ENCODE measurements at regions not wholly inside any gene's neighbourhood (a gene's known extent, or its start where the extent isn't known, plus 50 kb on each side); places are given as distances from the start of the nearest gene placed in this dataset.

DNA sequence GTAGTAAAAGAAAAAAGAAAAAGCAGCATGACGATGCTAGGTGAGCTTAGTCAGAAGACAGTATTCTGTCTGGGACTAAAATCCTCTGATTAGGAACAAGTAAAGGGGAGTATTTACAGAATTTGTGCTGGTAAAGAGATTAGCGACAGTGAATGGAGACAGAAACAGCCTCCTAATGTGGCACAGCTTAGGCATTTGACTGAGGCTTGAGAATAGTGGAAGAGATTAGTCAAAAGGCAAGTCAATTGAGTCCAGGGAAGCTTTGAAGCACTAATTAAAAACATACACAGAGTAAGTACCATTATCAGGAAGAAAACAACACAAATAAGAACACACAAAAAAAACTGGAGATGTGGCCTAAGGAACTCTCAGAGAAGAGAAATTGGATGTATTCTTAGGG is 131.9 kb upstream of the CLEC14A start:
- H3K4me3 ChIP-seq (replicated peaks; ENCODE audit: low read depth, low read length): no peak overlapping the region
- H3K27me3 ChIP-seq (replicated peaks; ENCODE audit: control insufficient read depth, insufficient read depth, low read length): no peaks in the 10 kb centered on the region
- TF ChIP-seq, protein P1, sequence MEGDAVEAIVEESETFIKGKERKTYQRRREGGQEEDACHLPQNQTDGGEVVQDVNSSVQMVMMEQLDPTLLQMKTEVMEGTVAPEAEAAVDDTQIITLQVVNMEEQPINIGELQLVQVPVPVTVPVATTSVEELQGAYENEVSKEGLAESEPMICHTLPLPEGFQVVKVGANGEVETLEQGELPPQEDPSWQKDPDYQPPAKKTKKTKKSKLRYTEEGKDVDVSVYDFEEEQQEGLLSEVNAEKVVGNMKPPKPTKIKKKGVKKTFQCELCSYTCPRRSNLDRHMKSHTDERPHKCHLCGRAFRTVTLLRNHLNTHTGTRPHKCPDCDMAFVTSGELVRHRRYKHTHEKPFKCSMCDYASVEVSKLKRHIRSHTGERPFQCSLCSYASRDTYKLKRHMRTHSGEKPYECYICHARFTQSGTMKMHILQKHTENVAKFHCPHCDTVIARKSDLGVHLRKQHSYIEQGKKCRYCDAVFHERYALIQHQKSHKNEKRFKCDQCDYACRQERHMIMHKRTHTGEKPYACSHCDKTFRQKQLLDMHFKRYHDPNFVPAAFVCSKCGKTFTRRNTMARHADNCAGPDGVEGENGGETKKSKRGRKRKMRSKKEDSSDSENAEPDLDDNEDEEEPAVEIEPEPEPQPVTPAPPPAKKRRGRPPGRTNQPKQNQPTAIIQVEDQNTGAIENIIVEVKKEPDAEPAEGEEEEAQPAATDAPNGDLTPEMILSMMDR (IDR thresholded peaks at IDR 0.05; ENCODE audit: insufficient read depth, low read length, poor library complexity, severe bottlenecking): no peak
- no peaks in the 10 kb centered on the region for H3K36me3 ChIP-seq (ENCODE audit: control insufficient read depth, insufficient read depth, low read length)
- DNase-seq (ENCODE audit: extremely low read depth, insufficient read length): no peak

DNA sequence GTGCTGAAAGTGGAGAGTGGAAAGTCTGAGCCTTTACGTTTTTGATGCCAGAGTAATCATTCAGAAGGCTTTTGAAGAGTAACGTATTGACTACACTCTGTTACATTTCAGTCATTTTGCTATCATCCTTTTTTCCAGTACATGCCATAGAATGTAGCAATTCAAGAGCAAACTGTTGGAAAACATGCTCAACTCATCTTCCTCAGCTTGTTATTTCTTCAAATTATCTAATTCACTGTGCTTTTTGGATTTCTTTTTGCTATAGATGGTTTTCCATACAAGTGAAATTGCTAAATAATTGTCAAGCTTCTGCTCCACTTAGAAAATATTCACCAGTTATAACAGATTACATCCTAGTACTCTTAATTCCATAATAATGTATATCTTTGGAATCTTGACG is 129.9 kb upstream of the CLEC14A start:
- no peaks in the 10 kb centered on the region for H3K27me3 ChIP-seq (replicated peaks; ENCODE audit: control insufficient read depth, insufficient read depth, low read length)
- no peak for DNase-seq (ENCODE audit: extremely low read depth, insufficient read length)
- TF ChIP-seq, protein P1 (IDR thresholded peaks at IDR 0.05; ENCODE audit: insufficient read depth, low read length, poor library complexity, severe bottlenecking): no peak
- no peak overlapping the region for H3K4me3 ChIP-seq (replicated peaks; ENCODE audit: low read depth, low read length)
- no peaks in the 10 kb centered on the region for H3K36me3 ChIP-seq (ENCODE audit: control insufficient read depth, insufficient read depth, low read length)

DNA sequence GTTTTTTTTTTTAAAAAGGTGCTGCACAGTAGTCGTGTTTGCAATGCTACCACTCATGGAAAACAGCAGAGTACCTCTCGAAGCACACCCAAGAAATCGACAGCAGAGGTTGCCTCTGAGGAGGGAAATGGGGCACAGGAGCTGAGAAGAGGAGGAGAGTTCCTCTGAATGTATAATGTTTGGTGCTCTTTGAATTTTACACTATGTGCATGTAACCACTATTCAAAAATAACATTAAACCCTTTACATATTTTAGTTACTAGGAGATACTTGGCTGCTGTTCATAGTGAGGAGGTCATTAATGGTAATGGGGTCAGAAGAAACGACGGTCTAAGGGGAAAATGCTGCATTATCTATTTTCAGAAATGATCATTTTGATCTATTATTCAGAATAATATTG is 129.4 kb upstream of the CLEC14A start:
- H3K4me3 ChIP-seq (replicated peaks; ENCODE audit: low read depth, low read length): no peak overlapping the region
- no peaks in the 10 kb centered on the region for H3K36me3 ChIP-seq (ENCODE audit: control insufficient read depth, insufficient read depth, low read length)
- no peak for DNase-seq (ENCODE audit: extremely low read depth, insufficient read length)
- no peaks in the 10 kb centered on the region for H3K27me3 ChIP-seq (replicated peaks; ENCODE audit: control insufficient read depth, insufficient read depth, low read length)
- TF ChIP-seq, protein P1 (IDR thresholded peaks at IDR 0.05; ENCODE audit: insufficient read depth, low read length, poor library complexity, severe bottlenecking): no peak

DNA sequence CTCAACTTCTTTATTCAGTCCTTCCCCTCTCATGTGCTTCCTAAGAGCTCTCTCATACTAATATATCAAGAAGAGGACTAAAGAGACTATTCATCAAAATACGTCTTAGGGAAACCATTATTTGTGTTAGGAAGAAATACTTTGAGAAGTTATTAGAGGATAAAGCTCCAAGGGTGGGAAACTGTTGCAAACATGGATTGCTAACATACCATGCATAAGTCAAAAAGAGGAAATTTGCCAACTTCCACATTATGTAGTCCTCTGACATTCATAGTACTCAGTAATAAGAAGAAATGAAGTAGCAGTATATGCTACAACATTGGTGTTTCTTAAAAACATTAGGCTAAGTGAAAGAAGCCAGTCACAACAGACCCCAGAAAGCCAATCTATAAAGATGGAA is 128.8 kb upstream of the CLEC14A start:
- no peak overlapping the region for H3K4me3 ChIP-seq (replicated peaks; ENCODE audit: low read depth, low read length)
- no peaks in the 10 kb centered on the region for H3K36me3 ChIP-seq (ENCODE audit: control insufficient read depth, insufficient read depth, low read length)
- TF ChIP-seq, protein P1 (IDR thresholded peaks at IDR 0.05; ENCODE audit: insufficient read depth, low read length, poor library complexity, severe bottlenecking): no peak
- no peak for DNase-seq (ENCODE audit: extremely low read depth, insufficient read length)
- H3K27me3 ChIP-seq (replicated peaks; ENCODE audit: control insufficient read depth, insufficient read depth, low read length): no peaks in the 10 kb centered on the region

DNA sequence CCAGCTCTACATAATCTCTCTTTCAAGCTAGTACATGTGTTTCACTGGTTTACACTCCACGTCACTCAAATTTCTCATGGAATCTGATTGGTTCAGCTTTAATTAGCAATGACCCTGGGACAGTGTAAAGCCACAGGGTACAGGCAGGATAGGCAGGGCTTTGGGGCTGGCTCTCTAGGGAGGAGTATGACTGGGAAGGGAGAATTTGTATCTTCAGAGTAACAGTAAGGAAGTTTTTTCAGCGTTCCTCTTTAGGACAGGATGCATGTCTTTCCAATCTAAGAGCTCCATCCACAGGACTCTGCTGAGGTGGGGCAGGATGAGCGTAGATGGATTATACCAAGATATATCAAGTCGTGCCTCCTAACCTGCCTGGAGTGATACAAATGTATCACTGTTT is 112.0 kb upstream of the CLEC14A start:
- H3K36me3 ChIP-seq (ENCODE audit: control insufficient read depth, insufficient read depth, low read length): no peaks in the 10 kb centered on the region
- DNase-seq (ENCODE audit: extremely low read depth, insufficient read length): no peak
- H3K4me3 ChIP-seq (replicated peaks; ENCODE audit: low read depth, low read length): no peak overlapping the region
- TF ChIP-seq, protein P1 (IDR thresholded peaks at IDR 0.05; ENCODE audit: insufficient read depth, low read length, poor library complexity, severe bottlenecking): no peak
- no peaks in the 10 kb centered on the region for H3K27me3 ChIP-seq (replicated peaks; ENCODE audit: control insufficient read depth, insufficient read depth, low read length)

DNA sequence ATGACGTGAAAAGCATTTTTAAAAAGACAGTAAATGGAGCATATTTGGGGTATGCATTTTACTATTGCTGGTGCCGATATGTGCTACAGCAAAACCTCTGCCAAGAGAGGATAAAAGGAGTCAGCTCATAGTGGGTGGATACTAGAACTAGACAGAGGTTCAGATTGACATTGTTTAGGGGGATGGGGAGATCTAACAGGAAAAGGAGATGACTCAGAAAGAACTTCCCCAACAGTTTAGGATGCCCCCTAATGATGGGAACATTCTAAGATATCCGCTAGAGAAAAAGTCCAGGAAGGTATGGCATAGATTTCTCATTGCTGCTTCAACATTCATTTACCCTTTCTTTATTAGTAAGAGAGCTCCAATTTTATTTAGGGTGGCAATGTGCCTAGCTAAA is 110.5 kb upstream of the CLEC14A start:
- TF ChIP-seq, protein P1 (IDR thresholded peaks at IDR 0.05; ENCODE audit: insufficient read depth, low read length, poor library complexity, severe bottlenecking): no peak
- DNase-seq (ENCODE audit: extremely low read depth, insufficient read length): no peak
- Histone ChIP-seq H3K36me3 (ENCODE audit: control insufficient read depth, insufficient read depth, low read length) (no peaks in the 10 kb centered on the region), H3K4me3 (replicated peaks; ENCODE audit: low read depth, low read length) (no peak overlapping the region), H3K27me3 (replicated peaks; ENCODE audit: control insufficient read depth, insufficient read depth, low read length) (no peaks in the 10 kb centered on the region)

All from GM06990 (cell line).